HAP-1 (cell line): ENCODE measurements at regions not wholly inside any gene's neighbourhood (a gene's known extent, or its start where the extent isn't known, plus 50 kb on each side); places are given as distances from the start of the nearest gene placed in this dataset.
"Not testable (repeated sequence)": the region's sequence is repeated elsewhere in the genome, so short reads cannot be mapped to it uniquely, and the experiment has no call there.

Experiments used
- DNase-seq, 2 experiments: peaks; one replicate each; pipeline ENCODE4 v3.0.0-alpha.2; 2016 to 2020; ENCODE audit warnings: low spot score in 2 of 2
- H3K27me3 ChIP-seq: fragments of 250-450 bp; sonication (Bioruptor Pico); 2 replicates; pipeline ENCODE4 v1.5.1; 2020; ENCODE audit warnings: low read depth, mild to moderate bottlenecking, moderate library complexity
- H3K36me3 ChIP-seq: fragments of 250-450 bp; sonication (Bioruptor Pico); replicated peaks from 2 replicates; pipeline ENCODE4 v1.5.1; 2020; ENCODE audit warnings: mild to moderate bottlenecking
- H3K4me1 ChIP-seq: fragments of 250-450 bp; sonication (Bioruptor Pico); 2 replicates; pipeline ENCODE4 v1.5.1; 2020; ENCODE audit warnings: mild to moderate bottlenecking
- H3K4me3 ChIP-seq: fragments of 250-450 bp; sonication (Bioruptor Pico); 2 replicates; pipeline ENCODE4 v1.5.1; 2020; ENCODE audit warnings: mild to moderate bottlenecking, moderate library complexity
- H3K9me3 ChIP-seq: fragments of 250-450 bp; sonication (Bioruptor Pico); 2 replicates; pipeline ENCODE4 v1.5.1; 2020; ENCODE audit warnings: mild to moderate bottlenecking, moderate library complexity
- in situ Hi-C: fragments of 300-500 bp; cut with MboI; formaldehyde crosslinking; loops from 3 replicates; pipeline ENCODE4 v1.14.3; 2020; ENCODE audit warnings: low sequenced_read_pairs, inconsistent platforms, mixed read lengths

DNA sequence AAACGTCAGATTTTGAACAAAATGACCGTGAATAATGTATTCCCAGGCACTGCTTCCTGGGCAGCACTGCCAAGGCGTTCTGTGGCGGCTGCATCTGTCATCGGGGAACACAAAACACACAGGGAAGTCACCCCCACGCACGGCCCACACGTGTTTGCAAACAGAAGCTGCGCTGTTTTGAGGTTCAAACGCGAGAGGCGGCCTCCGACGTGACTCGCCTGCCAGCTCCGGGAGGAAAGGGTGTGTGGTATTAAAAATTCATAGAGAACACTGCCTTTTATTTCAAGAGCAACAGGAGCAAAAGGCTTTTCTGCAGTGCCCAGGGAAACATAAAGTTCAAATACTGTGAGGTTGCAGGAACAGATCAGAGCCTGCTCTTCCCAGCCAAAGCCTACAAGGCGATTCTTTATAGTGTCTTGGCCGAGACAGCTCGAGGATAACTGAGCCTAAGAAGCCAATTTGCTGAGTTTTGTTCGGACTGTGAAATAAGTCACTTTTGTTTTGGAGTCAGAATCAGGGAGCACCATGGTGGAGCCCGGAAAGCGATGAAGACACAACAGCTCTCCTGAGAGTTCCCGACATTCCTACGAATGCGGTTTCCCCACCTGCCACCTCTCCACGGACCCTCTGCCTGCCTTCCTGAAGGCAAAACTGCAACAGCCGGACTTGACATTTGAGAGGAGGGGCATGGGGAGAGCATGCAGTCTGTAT, 115.3 kb upstream of the IRX2 start:
- no peak for DNase-seq
- Histone ChIP-seq H3K9me3 (no peaks in the 10 kb centered on the region), H3K4me3 (no peak overlapping the region), H3K36me3 (no peaks in the 10 kb centered on the region), H3K27me3 (no peaks in the 10 kb centered on the region), H3K4me1 (no peaks in the 10 kb centered on the region)
- in situ Hi-C loops: no loop called here

DNA sequence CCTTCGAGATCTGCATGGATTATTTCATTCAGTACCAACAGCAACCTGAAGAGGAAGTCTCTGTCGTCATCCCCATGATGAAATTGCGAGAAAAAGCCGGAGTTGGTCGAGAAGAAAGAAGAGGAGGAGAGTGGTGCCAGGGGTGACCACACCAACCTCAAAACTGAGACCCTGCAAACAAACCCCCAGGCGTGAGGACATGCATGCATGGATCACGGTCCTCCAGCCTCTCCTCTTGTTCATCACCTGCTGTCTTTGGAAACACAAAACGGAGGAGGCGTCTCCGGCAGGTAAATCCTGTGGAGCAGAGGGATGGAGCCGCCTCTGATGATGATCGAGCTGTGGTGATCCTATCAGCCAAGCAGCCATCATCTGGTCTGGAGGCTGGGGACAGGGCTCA, 114.4 kb upstream of the IRX2 start:
- no peak overlapping the region for H3K4me3 ChIP-seq
- H3K36me3 ChIP-seq: no peaks in the 10 kb centered on the region
- no peak for DNase-seq
- no peaks in the 10 kb centered on the region for H3K27me3 ChIP-seq
- H3K4me1 ChIP-seq: no peaks in the 10 kb centered on the region
- H3K9me3 ChIP-seq: no peaks in the 10 kb centered on the region
- in situ Hi-C loops: no loop called here

DNA sequence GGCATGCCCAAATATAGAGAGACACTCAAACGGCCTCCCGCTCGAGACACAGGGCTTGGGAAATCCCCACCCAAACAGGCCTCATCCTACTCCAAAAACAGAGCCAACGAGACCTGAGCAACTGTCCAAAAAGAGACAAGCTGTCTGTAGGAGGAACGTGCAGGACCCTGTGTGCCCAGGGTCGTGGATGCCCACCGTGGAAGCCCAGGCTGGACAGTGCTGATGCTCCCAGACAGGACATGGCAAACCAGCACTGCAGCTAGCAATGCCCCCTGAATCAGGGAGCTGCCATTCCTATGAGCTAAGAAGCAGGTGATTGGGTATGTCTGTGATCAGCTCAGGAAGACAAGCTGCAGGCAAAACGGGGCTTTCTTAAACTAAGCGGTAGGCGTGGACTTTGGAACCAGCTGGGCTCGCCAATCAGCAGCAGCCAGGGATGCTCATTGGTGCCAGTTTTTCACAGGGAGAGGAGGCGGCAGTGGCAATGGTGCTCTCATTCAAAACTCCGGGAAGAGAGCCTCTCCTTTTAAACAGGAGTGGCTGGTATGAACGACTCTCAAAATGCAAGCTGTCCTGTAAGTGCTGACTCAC, 113.1 kb upstream of the IRX2 start:
- H3K4me3 ChIP-seq: no peak overlapping the region
- no peak for DNase-seq
- in situ Hi-C loops: no loop called here

DNA sequence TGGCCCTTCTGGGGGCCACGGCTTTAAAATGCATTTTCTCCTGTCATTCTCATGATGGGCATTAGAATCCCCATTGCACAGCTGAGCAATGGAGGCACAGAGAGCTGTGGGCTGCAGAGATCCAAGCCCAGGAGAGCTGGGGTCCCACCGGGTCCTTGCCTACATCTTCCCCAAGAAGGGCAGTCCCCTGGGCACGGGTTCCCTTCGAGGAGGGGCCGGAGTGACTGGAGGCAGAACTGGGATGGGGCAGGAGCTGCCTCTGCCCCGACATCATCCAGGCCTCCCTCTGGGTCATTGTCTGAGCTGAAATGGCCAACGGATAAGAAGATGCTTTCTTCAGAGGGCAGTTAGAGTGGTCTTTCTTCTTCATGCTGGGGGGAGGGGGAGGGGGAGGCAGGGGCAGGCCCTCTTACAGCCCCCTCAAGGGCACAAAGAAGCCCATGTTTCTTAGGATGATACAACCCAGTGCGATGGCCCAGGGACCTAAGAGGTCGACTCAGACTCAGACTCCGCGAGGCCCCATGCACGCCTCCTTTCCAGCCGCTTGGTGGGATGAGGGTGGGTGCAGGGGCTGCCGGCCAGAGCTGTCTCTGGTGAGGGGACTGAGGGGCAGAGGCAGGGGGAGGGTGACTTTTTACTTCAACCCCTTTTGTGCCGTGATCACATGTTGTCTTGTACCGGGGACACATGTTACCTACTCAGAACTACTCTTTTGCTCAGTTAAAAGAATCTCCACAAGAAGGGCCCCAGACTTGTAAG, 112.4 kb upstream of the IRX2 start:
- in situ Hi-C loops: no loop called here
- H3K27me3 ChIP-seq: no peaks in the 10 kb centered on the region
- no peak for DNase-seq
- no peaks in the 10 kb centered on the region for H3K4me1 ChIP-seq
- H3K4me3 ChIP-seq: no peak overlapping the region
- H3K9me3 ChIP-seq: no peaks in the 10 kb centered on the region
- H3K36me3 ChIP-seq: no peaks in the 10 kb centered on the region

More for the DNA sequence above, 113.1 kb upstream of the IRX2 start:
- H3K36me3 ChIP-seq: no peaks in the 10 kb centered on the region
- no peaks in the 10 kb centered on the region for H3K4me1 ChIP-seq
- H3K27me3 ChIP-seq: no peaks in the 10 kb centered on the region
- no peaks in the 10 kb centered on the region for H3K9me3 ChIP-seq

DNA sequence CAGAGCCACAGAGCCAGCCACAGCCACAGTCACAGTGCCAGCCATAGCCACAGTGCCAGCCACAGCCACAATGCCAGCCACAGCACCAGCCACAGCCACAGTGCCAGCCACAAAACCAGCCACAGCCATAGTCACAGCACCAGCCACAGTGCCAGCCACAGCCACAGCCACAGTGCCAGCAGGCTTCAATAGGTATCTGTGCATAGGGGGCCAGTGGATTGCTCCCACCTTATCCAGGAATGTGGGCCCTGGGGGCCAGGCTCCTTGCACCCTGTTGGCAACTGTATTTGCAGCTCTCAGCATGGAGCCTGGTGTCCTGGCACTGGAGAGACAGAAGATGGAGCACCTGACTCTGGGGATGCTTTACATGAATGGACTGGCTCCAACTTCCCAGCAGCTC, 111.7 kb upstream of the IRX2 start:
- no peak for DNase-seq
- Histone ChIP-seq H3K9me3 (no peaks in the 10 kb centered on the region), H3K4me3 (no peak overlapping the region), H3K36me3 (no peaks in the 10 kb centered on the region), H3K27me3 (no peaks in the 10 kb centered on the region), H3K4me1 (no peaks in the 10 kb centered on the region)
- in situ Hi-C loops: no loop called here

DNA sequence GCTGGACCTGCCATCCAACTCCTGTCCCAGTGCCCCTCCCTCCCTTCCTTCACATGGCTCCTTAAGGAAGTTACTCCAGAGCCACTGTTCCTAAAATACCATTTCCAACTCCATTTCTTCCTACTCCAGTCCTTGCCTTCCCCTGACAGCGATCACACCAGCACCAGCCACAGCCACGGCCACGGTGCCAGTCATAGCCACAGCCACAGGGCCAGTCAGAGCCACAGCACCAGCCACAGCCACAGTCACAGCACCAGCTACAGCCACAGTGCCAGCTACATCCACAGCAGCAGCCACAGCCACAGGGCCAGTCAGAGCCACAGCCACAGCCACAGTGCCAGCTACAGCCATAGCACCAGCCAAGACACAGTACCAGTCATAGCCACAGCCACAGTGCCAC, 110.7 kb upstream of the IRX2 start:
- in situ Hi-C loops, DNase-seq, H3K9me3 ChIP-seq, H3K4me1 ChIP-seq, H3K27me3 ChIP-seq, H3K36me3 ChIP-seq, H3K4me3 ChIP-seq: not testable (repeated sequence)

DNA sequence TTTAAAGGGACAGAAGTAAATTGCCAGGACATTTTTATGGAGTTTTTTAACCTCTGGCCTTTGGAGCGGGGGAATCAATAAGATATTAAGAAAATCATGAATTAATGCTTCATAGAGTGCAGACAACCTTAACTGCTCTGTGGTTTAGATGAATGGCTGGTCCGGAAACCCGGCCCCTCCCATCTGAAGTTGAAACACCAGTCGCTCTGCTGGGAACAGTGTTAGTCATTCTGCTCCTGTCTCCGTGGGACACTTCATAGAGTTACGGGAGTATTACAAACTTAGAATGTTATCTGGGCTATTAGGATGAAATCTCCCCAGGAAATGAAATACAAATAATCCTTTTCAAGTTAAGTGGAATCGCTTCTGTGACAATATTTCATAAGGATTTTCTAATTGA, 110.1 kb upstream of the IRX2 start:
- Histone ChIP-seq H3K36me3 (no peaks in the 10 kb centered on the region), H3K27me3 (no peaks in the 10 kb centered on the region), H3K9me3 (no peaks in the 10 kb centered on the region), H3K4me1 (no peaks in the 10 kb centered on the region), H3K4me3 (no peak overlapping the region)
- in situ Hi-C loops: no loop called here
- no peak for DNase-seq

DNA sequence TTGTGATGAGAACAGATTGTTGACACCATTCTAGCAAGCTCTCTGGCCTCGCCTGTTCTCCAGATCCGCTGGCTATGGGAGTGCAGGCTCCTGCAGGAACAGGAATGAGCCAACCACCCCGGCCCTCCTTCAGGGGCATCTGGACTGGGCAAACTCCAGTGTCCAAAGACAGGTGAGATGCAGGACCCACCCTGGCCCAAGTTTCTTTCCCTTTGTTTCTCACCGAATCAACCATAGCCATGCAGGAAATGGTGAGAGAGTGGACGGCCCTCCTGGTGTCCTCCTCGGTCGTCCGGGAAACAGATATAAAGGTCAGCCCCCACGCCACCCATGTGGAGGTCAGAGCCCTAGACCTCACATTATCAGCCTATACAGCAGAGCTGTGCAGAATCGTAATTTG, 108.6 kb upstream of the IRX2 start:
- no peak for DNase-seq
- Histone ChIP-seq H3K9me3 (no peaks in the 10 kb centered on the region), H3K4me3 (no peak overlapping the region), H3K27me3 (no peaks in the 10 kb centered on the region), H3K36me3 (no peaks in the 10 kb centered on the region), H3K4me1 (no peaks in the 10 kb centered on the region)
- in situ Hi-C loops: no loop called here

DNA sequence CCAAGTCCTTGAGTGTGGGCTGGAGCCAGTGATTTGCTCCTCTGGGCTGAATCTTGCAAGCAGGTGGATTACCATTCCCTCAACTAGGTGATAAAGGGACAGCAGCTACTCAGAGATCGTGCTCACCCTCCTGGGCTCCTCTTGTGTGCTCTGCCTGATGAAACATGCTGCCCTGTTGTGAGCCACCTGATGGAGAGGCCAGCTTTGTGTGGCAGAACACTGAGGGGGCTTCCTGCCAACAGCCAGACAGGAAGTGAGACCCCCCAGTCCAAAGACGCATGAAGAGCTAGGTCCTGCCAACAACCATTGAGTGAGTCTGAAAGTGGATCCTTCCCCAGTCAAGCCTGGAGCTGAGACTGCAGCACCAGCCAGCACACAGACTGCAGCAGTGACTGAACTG, 106.4 kb upstream of the IRX2 start:
- no peaks in the 10 kb centered on the region for H3K9me3 ChIP-seq
- H3K4me1 ChIP-seq: no peaks in the 10 kb centered on the region
- DNase-seq: no peak
- H3K4me3 ChIP-seq: no peak overlapping the region
- H3K36me3 ChIP-seq: no peaks in the 10 kb centered on the region
- in situ Hi-C loops: no loop called here
- no peaks in the 10 kb centered on the region for H3K27me3 ChIP-seq

DNA sequence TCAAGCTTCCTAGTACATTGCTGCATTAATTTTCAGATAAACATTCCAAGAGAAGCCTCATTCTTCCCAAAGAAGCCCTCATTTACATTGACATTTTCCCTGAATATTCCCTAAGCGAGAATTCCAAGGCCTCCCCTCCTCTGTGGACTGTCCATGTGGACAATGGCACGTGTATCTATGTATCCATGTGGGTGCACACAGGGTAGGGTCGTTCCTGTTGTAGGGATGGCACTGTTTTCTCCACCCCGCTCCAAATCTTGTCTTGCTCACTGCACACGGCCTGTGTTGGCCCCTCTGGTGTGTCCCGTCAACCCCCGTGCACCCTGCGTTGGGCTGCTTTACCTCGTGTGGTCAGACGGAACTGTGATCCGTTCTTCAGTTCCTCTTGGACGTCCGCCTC, 104.7 kb upstream of the IRX2 start:
- no peaks in the 10 kb centered on the region for H3K9me3 ChIP-seq
- no peaks in the 10 kb centered on the region for H3K27me3 ChIP-seq
- in situ Hi-C loops: no loop called here
- H3K36me3 ChIP-seq: no peaks in the 10 kb centered on the region
- H3K4me3 ChIP-seq: no peak overlapping the region
- H3K4me1 ChIP-seq: no peaks in the 10 kb centered on the region
- no peak for DNase-seq

DNA sequence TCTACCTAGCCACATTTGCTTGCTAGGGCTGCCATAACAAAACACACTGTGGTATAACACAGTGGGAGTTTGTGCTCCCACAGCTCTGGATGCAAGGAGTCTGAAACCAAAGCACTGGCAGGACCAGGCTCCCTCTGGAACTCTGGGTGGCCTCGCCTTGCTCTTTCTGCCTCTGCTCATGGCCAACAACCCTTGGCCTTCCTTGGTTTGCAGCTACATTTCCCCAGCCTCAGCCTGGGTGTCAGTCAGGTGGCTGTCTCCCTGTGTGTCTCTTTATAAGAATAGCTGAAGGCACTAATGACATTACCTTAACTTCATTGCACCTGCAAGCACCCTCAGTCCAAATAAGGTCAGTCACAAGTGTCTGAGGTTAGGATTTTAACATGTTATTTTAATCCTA, 101.0 kb upstream of the IRX2 start:
- in situ Hi-C loops: no loop called here
- Histone ChIP-seq H3K4me1 (no peaks in the 10 kb centered on the region), H3K9me3 (no peaks in the 10 kb centered on the region), H3K36me3 (no peaks in the 10 kb centered on the region), H3K27me3 (no peaks in the 10 kb centered on the region), H3K4me3 (no peak overlapping the region)
- no peak for DNase-seq

DNA sequence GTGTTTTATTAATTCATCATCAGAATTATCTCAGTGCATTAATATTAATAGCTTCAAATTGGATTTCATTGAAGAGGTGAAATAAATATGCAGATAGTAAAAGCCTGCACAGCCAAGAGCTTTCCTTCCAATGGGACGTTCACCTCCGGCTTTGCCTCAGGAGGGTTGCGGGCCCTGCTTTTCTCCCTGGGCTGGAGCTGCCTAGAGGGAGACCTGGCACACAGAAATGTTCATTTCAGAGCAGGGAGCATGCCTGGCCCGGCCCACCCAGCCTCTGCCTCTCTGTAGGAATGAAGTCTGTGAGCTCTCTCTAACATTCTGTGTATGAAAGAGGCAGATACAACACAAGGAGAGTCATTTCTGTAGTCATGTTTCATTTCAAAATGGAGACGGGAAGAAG, 100.4 kb upstream of the IRX2 start:
- Histone ChIP-seq H3K4me1 (no peaks in the 10 kb centered on the region), H3K27me3 (no peaks in the 10 kb centered on the region), H3K4me3 (no peak overlapping the region), H3K9me3 (no peaks in the 10 kb centered on the region), H3K36me3 (no peaks in the 10 kb centered on the region)
- in situ Hi-C loops: no loop called here
- no peak for DNase-seq

DNA sequence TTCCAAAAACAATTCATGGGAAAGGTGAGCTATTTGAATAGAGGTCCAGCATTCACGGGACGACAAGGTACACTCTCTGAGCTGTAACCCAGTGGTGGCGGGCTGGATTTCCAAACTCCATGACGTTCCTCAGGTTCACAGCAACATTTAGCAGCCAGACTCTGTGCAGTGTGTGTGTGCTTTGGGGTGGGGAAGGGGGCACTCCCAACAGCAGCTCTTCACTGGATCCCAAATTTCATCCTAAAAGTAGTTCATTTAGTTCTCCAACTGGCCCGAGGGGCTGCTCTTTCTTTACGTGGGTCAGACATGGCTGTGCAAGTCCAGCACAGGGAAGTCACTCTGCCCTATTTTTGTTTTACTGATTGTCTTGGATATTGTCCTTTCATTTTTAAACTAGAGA, 98.0 kb upstream of the IRX2 start:
- no peaks in the 10 kb centered on the region for H3K36me3 ChIP-seq
- in situ Hi-C loops: no loop called here
- no peaks in the 10 kb centered on the region for H3K4me1 ChIP-seq
- DNase-seq: no peak
- H3K9me3 ChIP-seq: no peaks in the 10 kb centered on the region
- H3K27me3 ChIP-seq: no peaks in the 10 kb centered on the region
- no peak overlapping the region for H3K4me3 ChIP-seq

DNA sequence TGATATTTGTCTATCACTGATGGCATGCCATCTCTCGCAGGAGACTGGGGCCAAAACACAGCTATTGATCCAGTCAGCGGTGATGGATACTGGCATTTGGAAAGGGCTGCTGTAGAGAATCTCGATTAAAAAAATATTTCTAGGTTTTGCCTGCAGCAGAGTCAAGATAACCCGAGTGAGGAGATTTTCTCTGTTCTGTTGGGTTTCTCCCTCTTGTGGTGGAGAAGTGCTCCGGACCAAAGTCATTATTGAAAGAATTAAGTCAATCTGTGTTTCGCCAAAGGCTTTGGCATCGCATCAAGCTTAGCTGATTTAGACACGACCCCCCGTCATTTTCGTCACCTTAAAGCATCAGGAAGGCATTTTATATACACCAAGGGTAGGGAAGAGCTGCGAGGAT, 97.1 kb upstream of the IRX2 start:
- H3K4me1 ChIP-seq: no peaks in the 10 kb centered on the region
- no peak overlapping the region for H3K4me3 ChIP-seq
- no peak for DNase-seq
- H3K36me3 ChIP-seq: no peaks in the 10 kb centered on the region
- in situ Hi-C loops: no loop called here
- no peaks in the 10 kb centered on the region for H3K27me3 ChIP-seq
- H3K9me3 ChIP-seq: no peaks in the 10 kb centered on the region
